Muscle of back (tissue), 3 donors: ENCODE measurements at regions not wholly inside any gene's neighbourhood (a gene's known extent, or its start where the extent isn't known, plus 50 kb on each side); places are given as distances from the start of the nearest gene placed in this dataset.
"Not testable (repeated sequence)": the region's sequence is repeated elsewhere in the genome, so short reads cannot be mapped to it uniquely, and the experiment has no call there.

ENCODE experiments used
- DNase-seq, 3 donors: peaks; one replicate each; pipeline versions ENCODE4 v3.0.0 to v3.0.0-alpha.2; 2013

GRCh38 chrX:45823536-45823935 lies 622.9 kb upstream of the DIPK2B start:
- no peak for DNase-seq

DNA sequence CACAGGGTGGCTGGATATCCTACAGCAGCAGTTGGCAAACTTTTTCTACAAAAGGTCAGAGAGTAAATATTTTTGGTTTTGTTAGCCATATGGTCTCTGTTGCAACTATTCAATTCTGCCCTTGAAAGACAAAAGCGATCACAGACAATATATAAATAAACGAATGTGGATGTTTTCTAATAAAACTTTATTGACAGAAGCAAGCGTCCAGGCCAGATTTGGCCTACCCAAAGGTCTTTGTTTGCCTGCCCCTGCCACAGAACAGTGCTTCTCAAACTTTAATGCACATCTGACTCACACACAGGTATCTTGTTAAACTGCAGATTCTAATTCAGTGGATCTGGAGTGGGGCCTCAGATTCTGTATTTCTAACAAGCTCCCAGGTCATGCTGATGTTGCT lies 621.4 kb upstream of the DIPK2B start:
- no peak for DNase-seq

- DNase-seq, result no peak
Observed at GRCh38 chrX:45818913-45819312, 618.2 kb upstream of the DIPK2B start.

- DNase-seq, result no peak
Observed at GRCh38 chrX:45815441-45815840, 614.8 kb upstream of the DIPK2B start.

DNA sequence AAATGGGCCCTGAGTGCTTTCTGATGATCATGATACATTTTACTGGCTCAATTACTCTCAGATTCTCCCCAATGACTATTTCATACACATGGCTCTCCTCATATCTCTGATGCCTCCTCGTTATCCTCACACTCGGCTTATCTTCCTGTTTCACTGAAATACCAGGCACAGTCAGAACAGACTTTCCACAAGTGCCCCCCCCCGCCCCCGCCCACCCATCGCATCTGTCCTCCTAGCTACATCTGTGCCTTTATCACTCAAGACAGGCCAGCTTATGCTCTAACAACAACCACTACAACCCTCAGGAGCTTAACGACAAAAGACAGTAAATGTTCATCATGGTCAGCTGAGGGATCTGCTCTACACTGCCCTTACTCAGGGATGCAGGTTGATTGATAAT lies 610.6 kb upstream of the DIPK2B start:
- no peak for DNase-seq

DNA sequence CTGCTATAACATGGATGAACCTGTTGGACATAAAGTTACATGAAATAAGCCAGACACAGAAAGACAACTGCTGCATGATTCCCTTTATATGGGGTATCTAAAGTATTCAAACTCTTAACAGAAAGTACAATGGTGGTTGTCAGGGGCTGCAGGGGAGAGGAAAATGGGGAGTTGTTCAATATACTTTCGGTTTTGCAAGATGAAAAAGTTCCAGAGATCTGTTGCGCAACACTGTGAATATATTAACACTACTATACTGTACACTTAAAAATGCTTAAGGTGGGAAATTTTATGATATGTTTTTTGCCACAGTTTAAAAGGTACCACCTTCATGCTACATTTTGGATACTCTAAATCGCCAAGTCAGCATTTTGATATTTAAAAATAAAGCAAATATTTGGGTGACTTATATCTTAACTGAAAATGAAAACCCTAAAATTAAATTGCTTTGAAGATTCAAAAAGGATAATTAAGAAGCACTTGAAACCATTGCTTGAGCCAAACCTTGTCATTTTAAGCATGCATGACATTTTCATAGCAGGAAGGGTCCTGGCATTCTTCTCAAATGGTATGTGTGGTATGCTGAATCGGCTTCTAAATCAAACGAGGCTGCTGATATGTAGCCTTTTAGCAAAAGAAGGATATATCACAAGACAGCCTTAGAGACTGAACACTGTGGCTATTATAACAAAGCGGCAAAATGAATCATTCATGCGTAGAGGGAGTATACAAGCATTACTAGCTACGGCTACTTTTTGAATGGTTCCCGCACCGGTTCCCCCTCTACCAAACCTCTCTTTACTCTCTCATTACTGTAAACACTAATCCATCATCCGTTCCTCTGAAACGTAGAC lies 607.1 kb upstream of the DIPK2B start:
- DNase-seq, result peak; percentile 2 to 52 (median 22)

GRCh38 chrX:45806410-45807121 lies 605.9 kb upstream of the DIPK2B start:
- DNase-seq, result peak; percentile 12 to 82 (median 34)

DNA sequence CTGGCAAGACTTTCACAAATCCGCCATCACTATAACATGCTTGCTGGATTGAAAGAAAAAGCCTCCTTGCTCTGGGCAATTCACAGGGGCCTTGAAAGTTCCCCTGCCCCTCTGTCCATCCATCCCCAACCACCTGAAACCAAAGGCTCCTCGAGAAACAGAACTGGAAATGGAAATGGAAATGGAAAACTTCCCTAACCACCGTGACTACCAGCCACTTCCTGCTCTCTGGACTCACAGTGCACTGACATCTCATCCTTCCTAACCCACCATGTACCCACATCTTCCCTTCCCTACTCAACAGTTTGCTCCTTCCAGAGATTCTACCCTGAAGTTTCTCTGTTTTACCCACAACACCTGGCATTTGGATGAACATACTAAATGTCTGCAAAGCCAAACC lies 603.6 kb upstream of the DIPK2B start:
- no peak for DNase-seq

DNA sequence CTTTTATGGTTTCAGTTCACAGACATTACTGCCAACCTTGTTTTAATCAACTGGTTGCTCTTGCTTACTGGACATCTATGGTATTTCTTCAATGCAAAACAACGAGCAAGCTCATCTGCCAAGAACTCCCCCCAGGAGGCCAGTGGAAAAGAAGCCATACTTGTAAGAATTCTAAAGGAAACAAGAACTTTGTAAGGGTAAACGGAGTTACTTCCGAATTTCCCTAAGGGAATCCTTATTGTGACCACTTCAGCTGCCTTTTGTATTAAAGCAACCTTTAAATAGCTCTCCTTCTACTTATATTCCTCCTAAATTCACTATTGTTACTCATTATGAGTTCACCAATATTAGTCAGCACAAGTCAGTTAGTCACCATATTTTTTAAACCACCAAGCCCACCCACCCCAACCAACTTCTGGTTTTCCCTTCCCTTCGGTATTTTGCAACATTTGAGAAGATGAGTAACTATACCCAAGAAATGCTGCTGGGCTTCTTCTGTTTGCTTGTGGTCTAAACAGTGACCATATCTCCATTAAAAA lies 602.8 kb upstream of the DIPK2B start:
- DNase-seq, result peak in 1 of 3 donors; percentile 89

GRCh38 chrX:45801554-45801953 lies 600.9 kb upstream of the DIPK2B start:
- no peak for DNase-seq

DNA sequence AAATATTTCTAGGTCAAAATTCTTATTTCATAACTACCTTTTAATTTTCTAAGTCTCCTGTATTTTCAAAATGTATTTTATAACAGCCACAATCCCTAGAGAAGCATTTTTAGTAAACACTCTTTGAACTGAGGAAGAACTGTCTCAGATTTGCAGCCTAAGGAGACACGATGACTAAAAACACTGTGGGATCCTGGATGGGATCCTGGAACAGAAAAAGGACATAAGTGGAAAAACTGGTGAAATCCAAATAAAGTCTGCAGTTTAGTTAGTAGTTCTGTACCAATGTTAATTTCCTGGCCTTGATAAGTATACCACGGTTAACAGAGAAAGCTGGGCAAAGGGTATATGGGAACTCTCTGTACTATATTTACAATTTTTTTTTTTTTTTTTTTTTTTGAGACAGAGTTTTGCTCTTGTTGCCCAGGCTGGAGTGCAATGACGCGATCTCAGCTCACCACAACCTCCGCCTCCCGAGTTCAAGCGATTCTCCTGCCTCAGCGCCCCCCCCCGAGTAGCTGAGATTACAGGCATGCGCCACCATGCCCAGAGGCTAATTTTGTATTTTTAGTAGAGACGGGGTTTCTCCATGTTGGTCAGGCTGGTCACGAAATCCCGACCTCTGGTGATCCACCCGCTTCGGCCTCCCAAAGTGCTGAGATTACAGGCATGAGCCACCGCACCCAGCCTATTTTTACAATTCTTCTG lies 600.2 kb upstream of the DIPK2B start:
- not testable (repeated sequence) for DNase-seq

DNA sequence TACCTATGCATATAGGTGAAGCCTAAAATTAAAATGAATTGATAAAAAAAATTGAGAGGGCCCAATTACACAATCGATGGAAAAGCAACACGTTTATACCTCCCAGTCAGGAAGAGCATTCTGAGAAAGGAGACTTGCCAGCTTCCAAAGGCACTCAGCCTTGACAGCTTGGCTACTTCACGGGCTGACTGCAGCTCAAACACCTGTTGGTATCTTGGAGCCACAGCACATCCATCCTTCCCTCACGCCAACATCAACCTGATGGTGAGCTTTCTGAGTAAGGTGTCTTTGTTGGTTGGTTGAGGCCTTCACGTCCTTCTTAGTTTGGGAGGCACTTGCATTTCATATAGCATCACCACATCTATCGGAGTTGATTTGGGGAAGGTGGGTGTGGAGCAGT lies 598.9 kb upstream of the DIPK2B start:
- DNase-seq, result no peak

- no peak for DNase-seq
Observed at GRCh38 chrX:45795546-45795945, 594.9 kb upstream of the DIPK2B start.

DNA sequence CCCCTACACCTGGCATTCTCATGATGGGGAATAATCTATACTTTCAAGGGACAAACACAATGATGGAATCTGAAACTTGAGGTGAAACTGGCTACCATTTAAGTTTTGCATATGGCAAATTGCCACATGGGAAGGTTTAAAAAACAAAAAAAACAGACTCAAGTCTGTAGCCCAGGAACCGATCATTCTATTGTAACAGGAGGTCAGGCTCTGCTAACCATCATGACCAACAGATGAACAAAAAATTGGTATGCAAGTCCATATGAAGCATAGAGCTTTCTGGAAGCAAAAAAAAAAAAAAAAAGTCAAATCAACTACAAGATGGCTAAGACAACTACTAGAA lies 594.3 kb upstream of the DIPK2B start:
- DNase-seq, result no peak

DNA sequence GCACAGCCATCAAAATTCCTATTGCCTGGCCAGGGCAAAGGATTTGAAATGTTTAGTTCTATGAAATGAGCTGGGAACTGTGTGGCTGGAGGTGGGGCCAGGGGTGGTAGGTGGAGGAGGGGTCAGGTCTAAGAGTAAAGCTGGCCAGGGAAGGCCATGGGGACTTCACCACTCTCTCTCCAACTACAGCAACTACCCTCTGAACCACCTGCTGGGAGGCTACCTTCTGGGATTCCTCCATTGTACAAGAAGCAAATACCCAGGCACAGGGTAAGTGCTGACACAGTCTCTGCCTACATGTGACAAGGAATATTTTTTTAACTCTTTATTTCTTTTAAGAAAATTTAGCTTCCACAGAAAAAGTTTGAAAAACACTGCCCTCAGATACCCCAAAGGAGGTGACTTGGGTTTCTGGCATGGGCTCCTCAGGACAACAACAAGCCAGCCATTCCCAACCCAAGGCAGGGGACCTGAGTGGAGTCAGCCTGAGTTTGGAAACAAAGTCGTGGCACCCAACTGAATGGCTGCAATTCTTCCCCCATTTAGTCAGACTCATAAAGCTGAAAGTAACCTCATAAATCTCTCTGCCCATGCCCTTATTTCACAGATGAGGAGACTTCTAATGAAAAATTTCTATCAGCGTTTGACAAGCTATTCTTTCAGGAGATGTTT lies 593.8 kb upstream of the DIPK2B start:
- no peak for DNase-seq

GRCh38 chrX:45788941-45789348 lies 588.3 kb upstream of the DIPK2B start:
- no peak for DNase-seq

GRCh38 chrX:45788315-45788714 lies 587.6 kb upstream of the DIPK2B start:
- DNase-seq, result no peak

DNA sequence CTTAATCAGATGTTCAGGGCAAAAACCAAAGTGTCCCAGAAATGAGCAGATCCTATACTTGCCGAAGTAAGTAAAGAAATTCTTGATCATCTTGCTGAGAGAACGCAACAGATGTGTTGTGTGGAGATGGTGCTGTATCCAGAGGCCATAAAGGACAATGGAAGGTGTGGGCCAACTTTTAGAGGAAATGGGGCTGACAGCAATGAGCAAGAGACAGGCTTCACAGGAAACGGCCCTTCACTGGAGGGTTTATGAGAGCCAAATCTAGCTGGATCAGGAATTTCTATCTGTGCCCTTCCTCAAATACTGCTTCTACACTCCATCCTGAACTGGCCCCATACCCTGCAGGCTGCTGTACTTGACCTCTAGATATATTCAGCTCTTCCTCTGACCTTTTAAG lies 583.9 kb upstream of the DIPK2B start:
- no peak for DNase-seq

GRCh38 chrX:45783002-45783401 lies 582.3 kb upstream of the DIPK2B start:
- no peak for DNase-seq

DNA sequence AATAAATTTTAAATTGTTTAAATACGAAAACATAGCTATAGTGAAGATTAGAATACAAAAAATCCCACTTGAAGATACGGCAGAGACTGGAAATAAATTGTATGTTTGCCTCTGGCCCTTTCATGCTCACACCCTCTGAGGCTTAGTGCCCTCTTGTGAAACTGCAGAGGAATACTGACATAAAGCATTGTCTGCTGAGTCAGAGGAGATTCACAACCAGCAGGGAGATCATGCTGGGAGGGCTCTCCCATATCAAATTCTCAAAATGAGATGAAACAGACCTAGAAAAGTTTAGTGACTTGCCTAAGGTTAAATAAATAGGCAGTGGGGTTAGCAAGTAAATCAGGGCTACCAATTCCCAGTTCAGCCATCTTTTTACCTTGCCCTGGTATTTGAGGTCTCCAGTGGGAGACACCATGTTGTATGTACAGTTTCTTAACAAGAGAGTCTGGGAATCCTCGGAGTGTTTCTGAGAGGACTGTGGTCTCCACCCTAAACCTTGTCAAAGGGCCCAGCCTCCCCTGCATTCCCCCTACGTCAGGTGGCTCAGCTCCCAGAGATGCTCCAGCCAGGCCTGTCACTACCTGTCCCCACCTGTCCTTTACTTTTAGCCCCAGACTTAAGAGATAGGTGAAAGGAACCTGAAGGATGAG lies 581.4 kb upstream of the DIPK2B start:
- no peak for DNase-seq

DNA sequence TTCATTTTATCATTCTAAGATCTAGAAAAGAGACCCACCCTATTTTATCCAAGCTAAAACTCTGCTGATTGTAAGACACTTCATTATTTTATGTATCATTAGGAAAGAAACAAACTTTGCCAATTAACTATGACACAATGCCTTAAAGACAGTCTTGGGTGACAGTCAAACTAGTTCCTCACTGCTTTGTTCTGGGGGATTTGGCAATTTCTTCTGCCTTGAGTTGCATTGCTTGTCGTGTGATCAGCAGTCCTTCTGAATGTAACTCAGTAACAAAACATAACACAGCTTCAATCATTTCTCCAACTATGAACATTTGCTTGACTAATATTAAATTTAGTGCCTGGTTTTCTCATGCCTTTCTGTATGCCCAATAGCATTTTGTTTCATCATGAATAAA lies 577.9 kb upstream of the DIPK2B start:
- DNase-seq, result no peak
